RWPE1 (cell line): ENCODE measurements at regions not wholly inside any gene's neighbourhood (a gene's known extent, or its start where the extent isn't known, plus 50 kb on each side); places are given as distances from the start of the nearest gene placed in this dataset.

Experiments used
- CTCF ChIA-PET: fragments of 350-600 bp; sonication (Branson Sonifier 250); formaldehyde crosslinking; extraction: SDS; loops from one replicate; lab custom pipeline; 2021; lab: Yijun Ruan, JAX
- POLR2A ChIA-PET: fragments of 400-600 bp; formaldehyde crosslinking; extraction: SDS; loops from one replicate; lab custom pipeline; 2020; ENCODE audit warnings: antibody characterized with exemption; ENCODE audit not compliant: low non-redundant PET; lab: Yijun Ruan, JAX
- DNase-seq: peaks from one replicate; pipeline ENCODE4 v3.0.0; 2012; ENCODE audit warnings: low spot score
- H3K27ac ChIP-seq: fragments of 450-650 bp; 2 replicates; pipeline ENCODE4 v1.5.1; 2017
- CTCF ChIP-seq: fragments of 450-650 bp; conservative IDR thresholded peaks from 2 replicates; pipeline ENCODE4 v1.5.1; 2017; ENCODE audit warnings: low read depth, mild to moderate bottlenecking

- POLR2A ChIA-PET, result no interaction called here
- H3K27ac ChIP-seq, result no peak overlapping the region
- no peak for TF ChIP-seq CTCF
- CTCF ChIA-PET, result no interaction called here
- no peak for DNase-seq
Observed at GRCh38 chr9:107431461-107431860, 58.1 kb downstream of the KLF4 start.

- no peak for DNase-seq
- CTCF ChIA-PET, result no interaction called here
- no peak overlapping the region for H3K27ac ChIP-seq
Observed at GRCh38 chr9:107430071-107430470, 59.5 kb downstream of the KLF4 start.

GRCh38 chr9:107426126-107426525, 63.4 kb downstream of the KLF4 start:
- ChIA-PET CTCF (interaction anchor here (0.5 to 2.9 kb wide), 16 partner anchors 12 to 1336 kb away, joined by 3 to 18 read pairs (median 4); no protein-coding TSS in a partner anchor), POLR2A (no interaction called here)
- no peak overlapping the region for H3K27ac ChIP-seq
- TF ChIP-seq CTCF, result no peak
- DNase-seq, result no peak

More at GRCh38 chr9:107430071-107430470, 59.5 kb downstream of the KLF4 start:
- POLR2A ChIA-PET, result no interaction called here
- no peak for TF ChIP-seq CTCF

- peak; percentile 61 for DNase-seq
- ChIA-PET POLR2A (no interaction called here), CTCF (interaction anchor here (0.5 to 2.9 kb wide), 44 partner anchors 11 to 1389 kb away, joined by 3 to 18 read pairs (median 3); no protein-coding TSS in a partner anchor)
- H3K27ac ChIP-seq, result peak overlapping the region; percentile 63
- peak; percentile 97 for TF ChIP-seq CTCF
Observed at GRCh38 chr9:107425101-107426025, 64.2 kb downstream of the KLF4 start.

GRCh38 chr9:107423540-107423939, 66.0 kb downstream of the KLF4 start:
- H3K27ac ChIP-seq, result no peak overlapping the region
- ChIA-PET POLR2A (no interaction called here), CTCF (interaction anchor here (1.0 to 2.9 kb wide), 2 partner anchors 54 to 83 kb away, joined by 3 to 18 read pairs; no protein-coding TSS in a partner anchor)
- DNase-seq, result no peak
- TF ChIP-seq CTCF, result no peak
